ENCODE measurements at regions not wholly inside any gene's neighbourhood (a gene's known extent, or its start where the extent isn't known, plus 50 kb on each side); places are given as distances from the start of the nearest gene placed in this dataset.

GRCh38 chrX:117689956-117690355 lies 426.7 kb downstream of the KLHL13 start:
- no peak overlapping the region for H2AFZ ChIP-seq (ENCODE audit: low read length)
- H3T11ph ChIP-seq (ENCODE audit: low read length) = no peak overlapping the region
- H2BK5ac ChIP-seq (ENCODE audit: insufficient read length, low read length) = no peak overlapping the region
- H4K5ac ChIP-seq (ENCODE audit: insufficient read length, low read depth, low read length) = no peak overlapping the region
- H3K9me3 ChIP-seq (ENCODE audit: control insufficient read depth, low read depth, low read length) = peaks cover 40% of the 10 kb centered on the region
- H3K9me3 Mint-ChIP-seq = peaks cover 7 to 55% of the 10 kb centered on the region in 2 experiments
- H2AK5ac ChIP-seq (ENCODE audit: insufficient read length, low read length) = no peak overlapping the region
- WGBS (ENCODE audit: extremely low coverage, insufficient read length, low lambda C conversion rate) = 50% methylated on average over 1 of the region's 3 CpGs
- no peak for TF ChIP-seq CTCF (conservative IDR thresholded peaks at IDR 0.05)
- no peak overlapping the region for H3K27ac Mint-ChIP-seq
- no peak for DNase-seq
- no peak overlapping the region for H3K14ac ChIP-seq (ENCODE audit: insufficient read depth, low read length)
- no peak overlapping the region for H3K27ac ChIP-seq (ENCODE audit: insufficient read length, low read depth, low read length)
- no peaks in the 10 kb centered on the region for H3K36me3 Mint-ChIP-seq (ENCODE audit: insufficient read depth in 1 of 3, low read depth in 3 of 3)
- no peak overlapping the region for H2BK12ac ChIP-seq (ENCODE audit: insufficient read length, low read depth, low read length)
- no peak overlapping the region for H3K9ac ChIP-seq (ENCODE audit: extremely low read depth, insufficient read length, low read length)
- peaks cover 0 to 3% of the 10 kb centered on the region in 2 experiments; a peak in 2 of 4 replicates for H3K4me1 Mint-ChIP-seq
- H3K23me2 ChIP-seq (ENCODE audit: insufficient read length, low read depth, low read length, poor library complexity, severe bottlenecking) = no peaks in the 10 kb centered on the region
- H3K79me2 ChIP-seq (ENCODE audit: insufficient read depth, low read length) = no peaks in the 10 kb centered on the region
- H2BK20ac ChIP-seq (ENCODE audit: low read depth, low read length, poor library complexity, severe bottlenecking) = no peak overlapping the region
- no peaks in the 10 kb centered on the region for H3K4me1 ChIP-seq (ENCODE audit: insufficient read depth, low read length)
- no peaks in the 10 kb centered on the region for H3K27me3 ChIP-seq (ENCODE audit: insufficient read depth, low read length)
- H3K4me2 ChIP-seq (ENCODE audit: insufficient read depth, insufficient read length, low read length) = no peak overlapping the region
- H3K23ac ChIP-seq (ENCODE audit: insufficient read length, low read depth, low read length) = no peak overlapping the region
- no peak overlapping the region for H4K91ac ChIP-seq (ENCODE audit: insufficient read length, low read depth, low read length)
- no peaks in the 10 kb centered on the region; the same call in 1 of the 2 replicates for H3K27me3 Mint-ChIP-seq (ENCODE audit: low read depth)
- H3K4ac ChIP-seq (ENCODE audit: low read depth, low read length) = no peak overlapping the region
- no peak overlapping the region for H3K56ac ChIP-seq (ENCODE audit: insufficient read length, low read depth, low read length)
- no peak overlapping the region for H3K4me3 Mint-ChIP-seq
- H2BK120ac ChIP-seq (ENCODE audit: low read depth, low read length, poor library complexity, severe bottlenecking) = no peak overlapping the region
- no peak overlapping the region for H4K8ac ChIP-seq (replicated peaks; ENCODE audit: insufficient read length, low read depth, low read length)
- no peaks in the 10 kb centered on the region for H4K20me1 ChIP-seq (ENCODE audit: control insufficient read depth, insufficient read depth, insufficient read length)
- H3K79me1 ChIP-seq (ENCODE audit: insufficient read depth, low read depth, low read length, poor library complexity, severe bottlenecking) = no peaks in the 10 kb centered on the region
- H2BK15ac ChIP-seq (ENCODE audit: low read depth, low read length) = no peak overlapping the region
- no peak overlapping the region for H3K18ac ChIP-seq (ENCODE audit: insufficient read length, low read depth, low read length)
